IgD-negative memory B cell (primary cell): ENCODE measurements at regions not wholly inside any gene's neighbourhood (a gene's known extent, or its start where the extent isn't known, plus 50 kb on each side); places are given as distances from the start of the nearest gene placed in this dataset.

ENCODE experiments used
- H3K27ac Mint-ChIP-seq, 3 donors: one replicate each; pipeline ENCODE4 v1.8.0; 2020 to 2022; ENCODE audit warnings: mild to moderate bottlenecking in 3 of 3, mixed read lengths in 3 of 3, moderate library complexity in 1 of 3
- H3K27me3 Mint-ChIP-seq: one replicate; pipeline ENCODE4 v1.8.0; 2021; ENCODE audit warnings: mixed read lengths
- H3K36me3 Mint-ChIP-seq: one replicate; pipeline ENCODE4 v1.8.0; 2020; ENCODE audit warnings: mild to moderate bottlenecking, mixed read lengths
- H3K4me1 Mint-ChIP-seq, 3 donors: one replicate each; pipeline ENCODE4 v1.8.0; 2020 to 2022; ENCODE audit warnings: mixed read lengths in 3 of 3, mild to moderate bottlenecking in 1 of 3
- H3K4me3 Mint-ChIP-seq, 4 donors: one replicate each; pipeline ENCODE4 v1.8.0; 2020 to 2022; ENCODE audit warnings: mild to moderate bottlenecking in 4 of 4, mixed read lengths in 4 of 4, moderate library complexity in 3 of 4
- H3K9me3 Mint-ChIP-seq, 3 donors: one replicate each; pipeline ENCODE4 v1.8.0; 2020 to 2021; ENCODE audit warnings: mixed read lengths in 3 of 3, mild to moderate bottlenecking in 1 of 3

- peaks cover 16 to 27% (median 17%) of the 10 kb centered on the region in 3 donors for H3K4me1 Mint-ChIP-seq
- H3K4me3 Mint-ChIP-seq = no peak overlapping the region
- no peaks in the 10 kb centered on the region for H3K27me3 Mint-ChIP-seq
- H3K36me3 Mint-ChIP-seq = peaks cover 2% of the 10 kb centered on the region
- no peak overlapping the region for H3K27ac Mint-ChIP-seq
- H3K9me3 Mint-ChIP-seq = peaks cover 0 to 4% (median 0%) of the 10 kb centered on the region in 3 donors
Measured at GRCh38 chr1:221154932-221155331, 275.7 kb downstream of the HLX start.

GRCh38 chr1:221157026-221157761 is 278.0 kb downstream of the HLX start:
- H3K27ac Mint-ChIP-seq = peak overlapping the region; percentile 16 to 93 (median 92)
- peak overlapping the region; percentile 0 to 73 (median 31) for H3K4me3 Mint-ChIP-seq
- H3K4me1 Mint-ChIP-seq = peaks cover 24 to 39% (median 25%) of the 10 kb centered on the region in 3 donors
- peaks cover 2% of the 10 kb centered on the region for H3K36me3 Mint-ChIP-seq
- no peaks in the 10 kb centered on the region for H3K9me3 Mint-ChIP-seq
- no peaks in the 10 kb centered on the region for H3K27me3 Mint-ChIP-seq

- peaks cover 33 to 51% (median 37%) of the 10 kb centered on the region in 3 donors for H3K4me1 Mint-ChIP-seq
- no peak overlapping the region for H3K4me3 Mint-ChIP-seq
- no peaks in the 10 kb centered on the region for H3K9me3 Mint-ChIP-seq
- H3K36me3 Mint-ChIP-seq = peaks cover 5% of the 10 kb centered on the region
- no peak overlapping the region for H3K27ac Mint-ChIP-seq
- peaks cover 2% of the 10 kb centered on the region for H3K27me3 Mint-ChIP-seq
Measured at GRCh38 chr1:221159608-221160007, 280.4 kb downstream of the HLX start.

DNA sequence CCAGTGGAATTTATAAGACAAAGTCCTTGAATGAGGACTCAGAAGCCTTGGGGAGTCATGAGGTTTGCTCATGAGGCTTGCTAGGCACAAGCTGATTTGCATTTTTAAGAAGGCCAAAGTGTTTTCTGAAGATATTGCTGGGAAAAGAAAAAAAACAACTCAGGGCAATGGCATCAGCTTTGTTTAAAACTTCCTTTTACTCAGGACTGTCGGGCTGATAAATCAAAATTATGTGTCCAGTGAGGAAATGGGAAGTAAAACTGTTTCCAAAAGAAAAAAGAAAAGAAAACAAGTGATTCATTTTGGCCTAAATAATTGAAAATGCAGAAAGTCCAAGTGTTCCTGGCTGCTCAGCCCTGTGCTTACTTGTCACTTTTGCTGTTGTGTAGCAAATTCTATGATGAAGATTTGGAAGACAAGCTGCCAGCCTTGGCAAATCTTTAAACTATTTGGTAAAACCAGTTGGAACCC is 282.4 kb downstream of the HLX start:
- H3K36me3 Mint-ChIP-seq = peaks cover 5% of the 10 kb centered on the region
- peaks cover 38 to 60% (median 46%) of the 10 kb centered on the region in 3 donors for H3K4me1 Mint-ChIP-seq
- H3K27ac Mint-ChIP-seq = peak overlapping the region in 1 of 3 donors; percentile 35
- H3K27me3 Mint-ChIP-seq = peaks cover 2% of the 10 kb centered on the region
- H3K9me3 Mint-ChIP-seq = no peaks in the 10 kb centered on the region
- no peak overlapping the region for H3K4me3 Mint-ChIP-seq

DNA sequence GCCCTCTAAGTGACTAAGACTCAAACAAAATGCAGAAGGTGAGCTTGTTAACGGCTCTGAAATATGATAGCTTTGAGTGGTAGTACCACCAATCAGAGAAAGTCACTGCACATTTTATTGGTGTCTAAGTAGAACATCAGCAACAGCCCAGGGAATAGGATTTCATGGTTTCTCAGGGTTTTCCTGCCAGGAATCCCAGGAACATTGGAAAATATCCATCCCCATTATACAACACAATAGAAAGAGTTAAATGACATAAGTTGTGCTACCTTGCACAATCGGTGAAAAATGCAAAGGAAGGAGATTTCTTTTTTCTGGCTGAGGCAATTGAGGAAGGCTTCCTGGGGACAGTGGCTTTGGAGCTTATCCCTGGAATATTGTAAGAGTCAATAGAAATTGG is 283.1 kb downstream of the HLX start:
- H3K4me1 Mint-ChIP-seq = peaks cover 43 to 62% (median 49%) of the 10 kb centered on the region in 3 donors
- H3K4me3 Mint-ChIP-seq = no peak overlapping the region
- peaks cover 2% of the 10 kb centered on the region for H3K27me3 Mint-ChIP-seq
- H3K9me3 Mint-ChIP-seq = no peaks in the 10 kb centered on the region
- H3K36me3 Mint-ChIP-seq = peaks cover 5% of the 10 kb centered on the region
- H3K27ac Mint-ChIP-seq = no peak overlapping the region

DNA sequence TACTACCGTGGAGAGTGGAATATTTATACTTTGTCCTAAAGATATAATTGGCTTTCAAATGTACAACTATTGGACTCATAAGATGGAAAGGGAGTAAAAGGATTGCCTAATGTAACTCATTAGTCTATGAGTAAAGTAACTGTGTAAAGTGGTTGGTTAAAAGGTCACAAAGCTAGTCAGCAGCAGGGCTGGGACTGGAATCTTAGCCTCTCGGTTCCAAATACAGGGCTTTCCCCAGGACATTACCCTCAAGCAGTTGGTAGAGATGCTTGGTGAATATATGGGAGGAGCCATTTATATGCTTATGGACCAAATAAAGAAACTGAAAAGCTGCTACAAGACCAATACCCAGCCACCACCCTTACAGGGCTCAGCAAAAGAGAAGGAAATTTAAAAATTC is 283.7 kb downstream of the HLX start:
- Mint-ChIP-seq H3K9me3 (no peaks in the 10 kb centered on the region), H3K4me3 (no peak overlapping the region), H3K4me1 (peaks cover 47 to 56% (median 51%) of the 10 kb centered on the region in 3 donors), H3K36me3 (peaks cover 5% of the 10 kb centered on the region), H3K27ac (peak overlapping the region in 1 of 3 donors; percentile 59), H3K27me3 (peaks cover 2% of the 10 kb centered on the region)

- peaks cover 2% of the 10 kb centered on the region for H3K27me3 Mint-ChIP-seq
- peaks cover 3% of the 10 kb centered on the region for H3K36me3 Mint-ChIP-seq
- no peak overlapping the region for H3K4me3 Mint-ChIP-seq
- no peak overlapping the region for H3K27ac Mint-ChIP-seq
- H3K9me3 Mint-ChIP-seq = no peaks in the 10 kb centered on the region
- H3K4me1 Mint-ChIP-seq = peaks cover 43 to 47% (median 46%) of the 10 kb centered on the region in 3 donors
Measured at GRCh38 chr1:221164029-221164428, 284.8 kb downstream of the HLX start.

DNA sequence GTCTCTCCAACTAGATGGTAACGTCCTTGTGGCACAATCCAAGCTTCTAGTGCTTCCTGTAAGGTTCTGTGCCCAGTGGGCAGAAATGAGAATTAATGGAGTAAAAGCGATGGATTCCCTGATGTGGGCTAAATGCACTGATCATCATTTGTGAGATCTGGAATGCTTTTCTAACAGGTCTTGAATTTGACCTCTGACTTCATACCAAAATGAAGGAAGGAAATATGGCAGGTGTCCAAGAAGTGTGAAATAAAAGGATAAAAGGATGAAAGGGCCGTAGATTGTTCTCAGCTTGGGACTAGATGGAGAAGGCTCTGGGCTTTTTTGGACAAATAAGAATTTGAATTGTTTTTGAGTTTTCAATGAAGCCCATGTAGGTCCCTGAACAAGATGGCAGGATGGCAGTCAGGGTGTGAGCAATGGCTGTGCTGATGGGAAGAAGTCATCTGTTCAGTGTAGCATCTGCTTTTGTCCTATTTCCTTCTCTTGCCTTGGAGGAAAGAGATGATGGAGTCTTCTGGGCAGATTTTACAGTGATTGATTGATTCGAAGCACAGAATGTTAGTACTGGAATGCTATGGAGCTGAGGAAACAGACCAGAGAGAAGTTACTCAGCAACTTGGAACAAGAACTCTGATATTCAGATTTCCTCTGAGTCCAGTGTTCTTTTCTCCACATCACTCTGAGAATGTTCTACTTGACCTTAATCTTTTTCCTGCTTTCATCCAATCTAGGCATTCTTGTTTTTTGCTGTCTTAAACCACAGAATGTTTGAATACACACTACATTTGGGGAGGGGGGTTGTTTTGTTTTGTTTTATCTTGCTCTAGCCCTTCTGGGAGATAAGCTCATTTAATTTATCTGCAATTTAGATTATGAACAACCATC is 286.0 kb downstream of the HLX start:
- Mint-ChIP-seq H3K4me3 (peak overlapping the region in 1 of 4 donors; percentile 59), H3K27me3 (peaks cover 2% of the 10 kb centered on the region), H3K36me3 (peaks cover 3% of the 10 kb centered on the region), H3K27ac (no peak overlapping the region), H3K4me1 (peaks cover 42 to 49% (median 47%) of the 10 kb centered on the region in 3 donors), H3K9me3 (no peaks in the 10 kb centered on the region)

DNA sequence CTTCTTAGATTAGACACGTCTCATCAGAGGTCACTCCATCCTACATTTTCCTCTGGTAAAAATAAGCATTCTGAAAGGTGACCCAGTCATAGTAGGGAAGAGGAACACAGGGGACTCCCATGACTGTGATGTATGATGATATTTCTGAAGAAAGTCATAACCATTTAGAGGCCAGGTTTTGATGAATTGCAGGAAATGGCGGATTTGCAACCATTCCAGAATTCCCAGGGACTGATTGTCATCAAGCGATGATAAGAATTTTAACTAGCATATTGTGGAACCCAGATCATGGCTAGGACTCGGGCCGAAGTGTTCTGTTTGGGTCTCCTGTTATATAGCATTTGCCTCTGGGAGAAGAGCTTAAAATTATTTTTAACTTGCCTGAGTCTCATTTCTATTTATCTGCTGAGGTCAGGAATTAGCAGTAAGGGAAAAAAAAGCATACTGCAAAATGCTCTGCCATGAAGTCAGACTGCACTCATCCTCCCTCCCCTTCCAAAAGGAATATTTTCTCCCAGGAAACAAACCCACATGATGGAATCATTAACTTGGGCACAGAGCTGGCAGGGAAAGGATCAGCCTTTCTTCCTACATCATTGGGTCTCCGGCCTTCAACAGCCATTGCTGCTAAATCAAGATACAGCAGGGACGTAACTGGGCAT is 286.7 kb downstream of the HLX start:
- Mint-ChIP-seq H3K4me1 (peaks cover 41 to 49% (median 46%) of the 10 kb centered on the region in 3 donors), H3K9me3 (no peaks in the 10 kb centered on the region), H3K36me3 (peaks cover 3% of the 10 kb centered on the region), H3K27me3 (peaks cover 2% of the 10 kb centered on the region), H3K27ac (no peak overlapping the region), H3K4me3 (peak overlapping the region in 1 of 4 donors; percentile 59)

- Mint-ChIP-seq H3K9me3 (peaks cover under 1 to 4% (median 3%) of the 10 kb centered on the region in 3 donors), H3K27ac (peak overlapping the region in 2 of 3 donors; percentile 1 to 32), H3K27me3 (peaks cover 2% of the 10 kb centered on the region), H3K4me1 (peaks cover 35 to 43% (median 38%) of the 10 kb centered on the region in 3 donors), H3K4me3 (peak overlapping the region; percentile 31 to 79 (median 70)), H3K36me3 (peaks cover 3% of the 10 kb centered on the region)
Measured at GRCh38 chr1:221166559-221167318, 287.5 kb downstream of the HLX start.

DNA sequence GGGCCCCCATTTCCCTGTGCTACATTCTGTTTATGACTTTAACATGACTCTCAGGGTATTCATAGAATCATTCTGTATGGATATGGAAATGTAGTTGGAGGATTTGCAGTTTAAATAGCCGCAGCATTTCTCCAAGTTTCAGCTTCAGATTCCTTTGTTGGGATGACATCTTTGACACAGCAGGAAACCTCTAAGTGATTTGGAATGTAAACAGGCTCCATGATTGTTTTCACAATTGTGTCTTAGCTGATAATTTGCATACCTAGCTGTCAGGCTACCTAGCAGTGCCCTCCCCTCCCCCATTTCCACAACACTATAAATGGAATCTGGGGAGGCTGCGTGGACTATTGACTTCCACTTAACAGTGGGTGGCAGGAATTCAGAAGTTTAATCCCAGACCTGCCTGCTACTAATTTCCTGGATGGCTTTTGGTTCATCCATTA is 290.2 kb downstream of the HLX start:
- Mint-ChIP-seq H3K4me1 (peaks cover 21 to 35% (median 23%) of the 10 kb centered on the region in 3 donors), H3K4me3 (no peak overlapping the region), H3K9me3 (peaks cover 4 to 8% (median 7%) of the 10 kb centered on the region in 3 donors), H3K36me3 (peaks cover 3% of the 10 kb centered on the region), H3K27me3 (no peaks in the 10 kb centered on the region), H3K27ac (no peak overlapping the region)

DNA sequence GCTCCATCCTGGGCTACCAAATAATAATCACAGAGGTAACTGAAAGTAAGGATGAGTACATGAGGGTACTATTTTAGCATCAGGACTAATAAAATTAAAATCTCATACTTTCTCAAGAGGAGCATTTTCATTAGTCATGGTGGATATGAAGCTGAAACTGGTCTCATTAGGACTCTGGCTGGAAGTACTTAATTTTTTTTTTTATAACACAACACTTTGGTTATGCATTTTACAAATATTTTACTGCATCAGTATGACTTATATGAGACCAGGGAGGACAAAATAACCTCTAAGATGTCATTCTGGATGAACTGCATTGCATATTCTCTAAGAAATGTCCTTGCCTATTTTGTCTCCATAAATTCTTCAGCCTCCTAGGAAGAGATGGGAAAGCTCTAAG is 290.9 kb downstream of the HLX start:
- H3K27ac Mint-ChIP-seq = no peak overlapping the region
- H3K9me3 Mint-ChIP-seq = peaks cover 4 to 8% (median 7%) of the 10 kb centered on the region in 3 donors
- H3K4me3 Mint-ChIP-seq = no peak overlapping the region
- peaks cover 3% of the 10 kb centered on the region for H3K36me3 Mint-ChIP-seq
- H3K4me1 Mint-ChIP-seq = peaks cover 18 to 33% (median 21%) of the 10 kb centered on the region in 3 donors
- H3K27me3 Mint-ChIP-seq = no peaks in the 10 kb centered on the region

- Mint-ChIP-seq H3K27ac (no peak overlapping the region), H3K36me3 (peaks cover 3% of the 10 kb centered on the region), H3K4me1 (peaks cover 6 to 20% (median 13%) of the 10 kb centered on the region in 3 donors), H3K27me3 (no peaks in the 10 kb centered on the region), H3K4me3 (no peak overlapping the region), H3K9me3 (peaks cover 4 to 8% (median 7%) of the 10 kb centered on the region in 3 donors)
Measured at GRCh38 chr1:221171768-221172167, 292.5 kb downstream of the HLX start.

- Mint-ChIP-seq H3K27ac (no peak overlapping the region), H3K9me3 (peaks cover 4 to 8% (median 7%) of the 10 kb centered on the region in 3 donors), H3K4me1 (peaks cover 0 to 11% (median 2%) of the 10 kb centered on the region in 3 donors), H3K36me3 (peaks cover 3% of the 10 kb centered on the region), H3K27me3 (no peaks in the 10 kb centered on the region), H3K4me3 (no peak overlapping the region)
Measured at GRCh38 chr1:221172841-221173240, 293.6 kb downstream of the HLX start.
